ENCODE measurements at regions not wholly inside any gene's neighbourhood (a gene's known extent, or its start where the extent isn't known, plus 50 kb on each side); places are given as distances from the start of the nearest gene placed in this dataset.

GRCh38 chr20:2203436-2203835 is 92.4 kb upstream of the TGM3 start:
- H3K27ac ChIP-seq, result no peak overlapping the region
- H3K4me3 ChIP-seq, result no peak overlapping the region
- ATAC-seq (no peak), DNase-seq (no peak)
- TF ChIP-seq, protein P1, sequence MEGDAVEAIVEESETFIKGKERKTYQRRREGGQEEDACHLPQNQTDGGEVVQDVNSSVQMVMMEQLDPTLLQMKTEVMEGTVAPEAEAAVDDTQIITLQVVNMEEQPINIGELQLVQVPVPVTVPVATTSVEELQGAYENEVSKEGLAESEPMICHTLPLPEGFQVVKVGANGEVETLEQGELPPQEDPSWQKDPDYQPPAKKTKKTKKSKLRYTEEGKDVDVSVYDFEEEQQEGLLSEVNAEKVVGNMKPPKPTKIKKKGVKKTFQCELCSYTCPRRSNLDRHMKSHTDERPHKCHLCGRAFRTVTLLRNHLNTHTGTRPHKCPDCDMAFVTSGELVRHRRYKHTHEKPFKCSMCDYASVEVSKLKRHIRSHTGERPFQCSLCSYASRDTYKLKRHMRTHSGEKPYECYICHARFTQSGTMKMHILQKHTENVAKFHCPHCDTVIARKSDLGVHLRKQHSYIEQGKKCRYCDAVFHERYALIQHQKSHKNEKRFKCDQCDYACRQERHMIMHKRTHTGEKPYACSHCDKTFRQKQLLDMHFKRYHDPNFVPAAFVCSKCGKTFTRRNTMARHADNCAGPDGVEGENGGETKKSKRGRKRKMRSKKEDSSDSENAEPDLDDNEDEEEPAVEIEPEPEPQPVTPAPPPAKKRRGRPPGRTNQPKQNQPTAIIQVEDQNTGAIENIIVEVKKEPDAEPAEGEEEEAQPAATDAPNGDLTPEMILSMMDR (IDR thresholded peaks at IDR 0.05), result no peak
- peaks cover 0 to 43% (median 24%) of the 10 kb centered on the region in 7 donors for H3K27me3 ChIP-seq
- intact Hi-C loops (cut with DNase I), result loop anchor here in 3 of 10 donors (5.0 to 10.0 kb wide), 3 partner anchors 141 to 251 kb away; no protein-coding TSS in a partner anchor
- WGBS, 2 donors, result 91 to 100% methylated on average over 1 of the region's 1 CpG
- H3K4me1 ChIP-seq, result peaks cover 0 to 15% (median 13%) of the 10 kb centered on the region in 9 donors
- H3K9me3 ChIP-seq, result no peaks in the 10 kb centered on the region
- no peaks in the 10 kb centered on the region for H3K36me3 ChIP-seq

GRCh38 chr20:2204021-2204420 is 91.8 kb upstream of the TGM3 start:
- Histone ChIP-seq H3K36me3 (no peaks in the 10 kb centered on the region), H3K27me3 (peaks cover 0 to 49% (median 25%) of the 10 kb centered on the region in 7 donors), H3K9me3 (no peaks in the 10 kb centered on the region), H3K4me3 (no peak overlapping the region), H3K27ac (no peak overlapping the region), H3K4me1 (peaks cover 0 to 15% (median 13%) of the 10 kb centered on the region in 9 donors)
- ATAC-seq, result no peak
- intact Hi-C loops (cut with DNase I), result loop anchor here in 3 of 10 donors (5.0 to 10.0 kb wide), 3 partner anchors 141 to 251 kb away; no protein-coding TSS in a partner anchor
- WGBS, 2 donors, result 90 to 93% methylated on average over 3 of the region's 3 CpGs
- no peak for DNase-seq
- TF ChIP-seq, protein P1 (IDR thresholded peaks at IDR 0.05), result no peak

- Histone ChIP-seq H3K27ac (peak overlapping the region in 1 of 10 donors; percentile 46), H3K27me3 (peaks cover 0 to 59% (median 37%) of the 10 kb centered on the region in 7 donors), H3K9me3 (no peaks in the 10 kb centered on the region), H3K4me1 (peaks cover 0 to 33% (median 13%) of the 10 kb centered on the region in 9 donors), H3K36me3 (no peaks in the 10 kb centered on the region), H3K4me3 (peak overlapping the region; percentile 26 to 68 (median 56))
- DNase-seq, result peak; percentile 47 to 79
- intact Hi-C loops (cut with DNase I), result loop anchor here in 9 of 10 donors (2.0 to 10.0 kb wide), 6 partner anchors 138 to 252 kb away; no protein-coding TSS in a partner anchor
- 1 to 2% methylated on average over 82 of the region's 82 CpGs for WGBS, 2 donors
- peak; percentile 82 to 92 (median 87) for ATAC-seq
- TF ChIP-seq, protein P1 (IDR thresholded peaks at IDR 0.05), result peak; percentile 51 to 89 (median 80)
These were observed 88.6 kb upstream of the TGM3 start for GRCh38 chr20:2206957-2207769.

DNA sequence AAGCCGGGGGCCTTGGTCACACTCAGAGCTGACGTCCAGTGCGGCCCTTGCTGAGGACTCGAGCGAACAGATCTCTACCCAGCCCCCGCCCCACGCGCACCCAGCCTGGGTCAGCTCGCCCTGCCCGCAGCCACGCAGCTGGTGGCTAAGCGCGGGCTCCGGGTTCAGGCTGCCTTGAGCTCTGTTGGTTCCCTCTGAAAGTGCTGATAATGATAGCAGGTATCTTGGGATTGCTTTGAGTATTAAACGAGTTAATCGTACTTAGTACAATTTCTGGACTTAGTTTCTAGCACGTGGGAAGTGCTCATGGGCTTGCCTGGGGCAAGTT is 88.1 kb upstream of the TGM3 start:
- no peak for DNase-seq
- TF ChIP-seq, protein P1 (IDR thresholded peaks at IDR 0.05), result peak in 2 of 9 donors; percentile 19 to 36
- H3K36me3 ChIP-seq, result no peaks in the 10 kb centered on the region
- WGBS, 2 donors, result 3 to 6% methylated on average over 17 of the region's 17 CpGs
- intact Hi-C loops (cut with DNase I), result loop anchor here in 9 of 10 donors (2.0 to 10.0 kb wide), 6 partner anchors 137 to 251 kb away; no protein-coding TSS in a partner anchor
- peaks cover 0 to 59% (median 37%) of the 10 kb centered on the region in 7 donors for H3K27me3 ChIP-seq
- no peak for ATAC-seq
- peaks cover 0 to 33% (median 13%) of the 10 kb centered on the region in 9 donors for H3K4me1 ChIP-seq
- H3K9me3 ChIP-seq, result no peaks in the 10 kb centered on the region
- H3K4me3 ChIP-seq, result peak overlapping the region in 9 of 10 donors; percentile 26 to 68 (median 60)
- H3K27ac ChIP-seq, result peak overlapping the region in 1 of 10 donors; percentile 46

All from heart right ventricle (tissue), 16 donors.